WTC11 (cell line): ENCODE measurements at regions not wholly inside any gene's neighbourhood (a gene's known extent, or its start where the extent isn't known, plus 50 kb on each side); places are given as distances from the start of the nearest gene placed in this dataset.

Source experiments
- ATAC-seq: fragments of 200-7000 bp; cut with Tn5 transposase; 2 replicates; pipeline ENCODE4 v1.10.0; 2021; ENCODE audit warnings: mild to moderate bottlenecking, moderate library complexity
- CTCF ChIA-PET: fragments of 300-600 bp; sonication (Branson Sonifier 250); formaldehyde crosslinking; loops from one replicate; lab custom pipeline; 2021; ENCODE audit warnings: antibody characterized with exemption; lab: Charles Lee
- POLR2A ChIA-PET: fragments of 350-600 bp; sonication (Branson Sonifier 250); formaldehyde crosslinking; loops from one replicate; lab custom pipeline; 2021; ENCODE audit warnings: antibody characterized with exemption; lab: Charles Lee
- DNase-seq: peaks from one replicate; pipeline ENCODE4 v3.0.0; 2021; ENCODE audit warnings: low spot score
- H3K27ac Mint-ChIP-seq: 2 replicates; pipeline ENCODE4 v1.8.0; 2021; ENCODE audit warnings: mixed read lengths
- H3K27me3 Mint-ChIP-seq: 2 replicates; pipeline ENCODE4 v1.8.0; 2021; ENCODE audit warnings: low read depth, mild to moderate bottlenecking, moderate library complexity, mixed read lengths
- H3K36me3 Mint-ChIP-seq: 2 replicates; pipeline ENCODE4 v1.8.0; 2021; ENCODE audit warnings: mixed read lengths
- H3K4me1 Mint-ChIP-seq: 2 replicates; pipeline ENCODE4 v1.8.0; 2022; ENCODE audit warnings: mixed read lengths
- H3K4me3 Mint-ChIP-seq: 2 replicates; pipeline ENCODE4 v1.8.0; 2021; ENCODE audit warnings: mild to moderate bottlenecking, moderate library complexity, mixed read lengths
- H3K9me3 Mint-ChIP-seq: 2 replicates; pipeline ENCODE4 v1.8.0; 2021; ENCODE audit warnings: mixed read lengths
- CREM ChIP-seq: sonication (generic); formaldehyde crosslinking; IDR thresholded peaks from 2 replicates; pipeline ENCODE4 v1.8.1; 2022; ENCODE audit warnings: mild to moderate bottlenecking, missing genetic modification reagents, moderate library complexity
- ESRRA ChIP-seq: sonication (generic); formaldehyde crosslinking; IDR thresholded peaks from 2 replicates; pipeline ENCODE4 v1.8.1; 2022; ENCODE audit warnings: mild to moderate bottlenecking, missing genetic modification reagents, borderline replicate concordance
- GRHL2 ChIP-seq: fragments of 250-450 bp; sonication (Bioruptor Pico); IDR thresholded peaks from 2 replicates; pipeline ENCODE4 v1.8.0; 2022; ENCODE audit warnings: mild to moderate bottlenecking, moderate library complexity; ENCODE audit not compliant: insufficient replicate concordance, severe bottlenecking
- NR3C1 ChIP-seq: sonication (generic); formaldehyde crosslinking; conservative IDR thresholded peaks from 2 replicates; pipeline ENCODE4 v1.8.1; 2023; ENCODE audit warnings: low read depth, mild to moderate bottlenecking, missing genetic modification reagents
- RELA ChIP-seq: sonication (generic); formaldehyde crosslinking; IDR thresholded peaks from 2 replicates; pipeline ENCODE4 v1.8.1; 2022; ENCODE audit warnings: missing genetic modification reagents, mild to moderate bottlenecking, borderline replicate concordance
- RORB ChIP-seq: fragments of 250-450 bp; sonication (Bioruptor Pico); IDR thresholded peaks from 2 replicates; pipeline ENCODE4 v1.9.0; 2021; ENCODE audit warnings: mild to moderate bottlenecking
- TF ChIP-seq, protein P1 (sequence below): sonication (generic); formaldehyde crosslinking; IDR thresholded peaks from 2 replicates; pipeline ENCODE4 v1.8.1; 2023; ENCODE audit warnings: mild to moderate bottlenecking, missing genetic modification reagents, moderate library complexity
- TF ChIP-seq, protein P2 (sequence below): fragments of 200-600 bp; IDR thresholded peaks from 2 replicates; pipeline ENCODE4 v1.8.0; 2022; ENCODE audit warnings: antibody characterized with exemption
- TF ChIP-seq, protein P3 (sequence below): sonication (generic); formaldehyde crosslinking; conservative IDR thresholded peaks from 2 replicates; pipeline ENCODE4 v1.8.1; 2022; ENCODE audit warnings: mild to moderate bottlenecking, missing genetic modification reagents
- TF ChIP-seq, protein P4 (sequence below): sonication (generic); formaldehyde crosslinking; IDR thresholded peaks from 2 replicates; pipeline ENCODE4 v1.8.1; 2022; ENCODE audit warnings: mild to moderate bottlenecking, missing genetic modification reagents, moderate library complexity, borderline replicate concordance
- TF ChIP-seq, protein P5 (sequence below): sonication (generic); formaldehyde crosslinking; IDR thresholded peaks from 2 replicates; pipeline ENCODE4 v1.8.1; 2023; ENCODE audit warnings: mild to moderate bottlenecking, missing genetic modification reagents, borderline replicate concordance
- TF ChIP-seq, protein P6 (sequence below): sonication (generic); formaldehyde crosslinking; IDR thresholded peaks from 2 replicates; pipeline ENCODE4 v1.8.1; 2023; ENCODE audit warnings: mild to moderate bottlenecking, missing genetic modification reagents
- TF ChIP-seq, protein P7 (sequence below): sonication (generic); formaldehyde crosslinking; IDR thresholded peaks from 2 replicates; pipeline ENCODE4 v1.8.0; 2023; ENCODE audit warnings: missing genetic modification reagents, mild to moderate bottlenecking, borderline replicate concordance
- TF ChIP-seq, protein P8 (sequence below): sonication (generic); formaldehyde crosslinking; IDR thresholded peaks from 2 replicates; pipeline ENCODE4 v1.8.1; 2022; ENCODE audit warnings: low read depth, mild to moderate bottlenecking, moderate library complexity, missing genetic modification reagents, borderline replicate concordance
- TF ChIP-seq, protein P9 (sequence below): sonication (generic); formaldehyde crosslinking; IDR thresholded peaks from 2 replicates; pipeline ENCODE4 v1.8.1; 2023; ENCODE audit warnings: mild to moderate bottlenecking, missing genetic modification reagents

DNA sequence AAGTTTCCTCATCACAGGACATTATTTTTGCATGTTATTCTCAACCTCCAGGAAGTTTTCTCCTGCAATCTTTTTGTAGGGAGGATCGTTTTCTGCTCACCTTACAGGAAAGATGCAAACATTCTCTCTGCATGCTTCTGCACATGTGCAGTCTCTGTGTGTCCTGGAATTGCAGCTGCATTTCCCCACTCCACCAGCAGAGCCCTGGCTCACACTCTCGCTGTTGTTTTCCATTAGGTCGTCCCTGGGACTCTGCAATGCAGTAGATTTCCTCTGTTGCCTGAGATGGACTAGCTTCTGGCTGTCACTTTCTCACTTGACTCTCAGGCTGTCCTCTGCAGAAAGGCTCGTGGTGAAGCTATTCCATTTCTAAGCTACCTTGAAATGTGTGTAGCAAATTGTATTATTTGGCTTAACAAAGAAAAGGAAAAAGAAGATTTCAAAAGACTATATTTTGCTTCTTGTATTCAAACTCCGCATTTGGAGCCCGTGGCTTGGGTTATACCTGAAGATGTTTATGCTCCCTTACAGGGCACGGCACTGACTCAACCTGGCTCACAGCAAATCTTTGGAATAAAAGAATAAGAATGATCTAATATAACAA lies 346.7 kb downstream of the RAD51AP2 start (continued):
- TF ChIP-seq, protein P1, sequence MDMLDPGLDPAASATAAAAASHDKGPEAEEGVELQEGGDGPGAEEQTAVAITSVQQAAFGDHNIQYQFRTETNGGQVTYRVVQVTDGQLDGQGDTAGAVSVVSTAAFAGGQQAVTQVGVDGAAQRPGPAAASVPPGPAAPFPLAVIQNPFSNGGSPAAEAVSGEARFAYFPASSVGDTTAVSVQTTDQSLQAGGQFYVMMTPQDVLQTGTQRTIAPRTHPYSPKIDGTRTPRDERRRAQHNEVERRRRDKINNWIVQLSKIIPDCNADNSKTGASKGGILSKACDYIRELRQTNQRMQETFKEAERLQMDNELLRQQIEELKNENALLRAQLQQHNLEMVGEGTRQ, result no peak
- TF ChIP-seq NR3C1 (no peak), GRHL2 (CRISPR knock-in tag) (no peak), RORB (CRISPR knock-in tag) (no peak), CREM (CRISPR knock-in tag) (no peak)
- TF ChIP-seq, protein P2, sequence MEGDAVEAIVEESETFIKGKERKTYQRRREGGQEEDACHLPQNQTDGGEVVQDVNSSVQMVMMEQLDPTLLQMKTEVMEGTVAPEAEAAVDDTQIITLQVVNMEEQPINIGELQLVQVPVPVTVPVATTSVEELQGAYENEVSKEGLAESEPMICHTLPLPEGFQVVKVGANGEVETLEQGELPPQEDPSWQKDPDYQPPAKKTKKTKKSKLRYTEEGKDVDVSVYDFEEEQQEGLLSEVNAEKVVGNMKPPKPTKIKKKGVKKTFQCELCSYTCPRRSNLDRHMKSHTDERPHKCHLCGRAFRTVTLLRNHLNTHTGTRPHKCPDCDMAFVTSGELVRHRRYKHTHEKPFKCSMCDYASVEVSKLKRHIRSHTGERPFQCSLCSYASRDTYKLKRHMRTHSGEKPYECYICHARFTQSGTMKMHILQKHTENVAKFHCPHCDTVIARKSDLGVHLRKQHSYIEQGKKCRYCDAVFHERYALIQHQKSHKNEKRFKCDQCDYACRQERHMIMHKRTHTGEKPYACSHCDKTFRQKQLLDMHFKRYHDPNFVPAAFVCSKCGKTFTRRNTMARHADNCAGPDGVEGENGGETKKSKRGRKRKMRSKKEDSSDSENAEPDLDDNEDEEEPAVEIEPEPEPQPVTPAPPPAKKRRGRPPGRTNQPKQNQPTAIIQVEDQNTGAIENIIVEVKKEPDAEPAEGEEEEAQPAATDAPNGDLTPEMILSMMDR, result peak; percentile 65

DNA sequence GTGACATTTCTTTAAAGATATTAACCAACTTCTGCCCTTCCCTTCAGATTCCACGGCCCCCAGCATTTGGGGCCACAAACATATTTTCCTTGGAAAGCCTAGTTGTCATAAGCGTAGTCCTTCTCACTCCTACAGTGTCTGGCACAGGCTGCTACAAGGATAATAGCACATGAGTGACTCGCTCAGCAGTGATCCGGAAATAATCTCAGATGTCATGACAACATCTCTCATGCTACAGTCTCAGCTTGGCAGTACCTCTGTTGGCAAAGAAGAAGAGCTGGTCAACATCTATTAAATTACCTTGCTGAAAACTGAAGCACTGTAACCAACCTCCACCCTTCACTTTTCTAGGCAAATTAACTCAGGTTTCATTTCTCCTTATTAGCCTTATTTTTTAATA lies 351.7 kb downstream of the RAD51AP2 start:
- POLR2A ChIA-PET, result no interaction called here
- Mint-ChIP-seq H3K4me3 (no peak overlapping the region), H3K4me1 (peaks cover 7% of the 10 kb centered on the region), H3K36me3 (no peaks in the 10 kb centered on the region), H3K27ac (no peak overlapping the region), H3K27me3 (no peaks in the 10 kb centered on the region), H3K9me3 (no peaks in the 10 kb centered on the region)
- DNase-seq (no peak), ATAC-seq (no peak)
- CTCF ChIA-PET, result no interaction called here
- TF ChIP-seq, protein P3, sequence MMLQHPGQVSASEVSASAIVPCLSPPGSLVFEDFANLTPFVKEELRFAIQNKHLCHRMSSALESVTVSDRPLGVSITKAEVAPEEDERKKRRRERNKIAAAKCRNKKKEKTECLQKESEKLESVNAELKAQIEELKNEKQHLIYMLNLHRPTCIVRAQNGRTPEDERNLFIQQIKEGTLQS (CRISPR knock-in tag), result no peak
- no peak for TF ChIP-seq ESRRA (CRISPR knock-in tag)
- TF ChIP-seq, protein P4, sequence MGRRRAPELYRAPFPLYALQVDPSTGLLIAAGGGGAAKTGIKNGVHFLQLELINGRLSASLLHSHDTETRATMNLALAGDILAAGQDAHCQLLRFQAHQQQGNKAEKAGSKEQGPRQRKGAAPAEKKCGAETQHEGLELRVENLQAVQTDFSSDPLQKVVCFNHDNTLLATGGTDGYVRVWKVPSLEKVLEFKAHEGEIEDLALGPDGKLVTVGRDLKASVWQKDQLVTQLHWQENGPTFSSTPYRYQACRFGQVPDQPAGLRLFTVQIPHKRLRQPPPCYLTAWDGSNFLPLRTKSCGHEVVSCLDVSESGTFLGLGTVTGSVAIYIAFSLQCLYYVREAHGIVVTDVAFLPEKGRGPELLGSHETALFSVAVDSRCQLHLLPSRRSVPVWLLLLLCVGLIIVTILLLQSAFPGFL (CRISPR knock-in tag), result no peak
- TF ChIP-seq, protein P5, sequence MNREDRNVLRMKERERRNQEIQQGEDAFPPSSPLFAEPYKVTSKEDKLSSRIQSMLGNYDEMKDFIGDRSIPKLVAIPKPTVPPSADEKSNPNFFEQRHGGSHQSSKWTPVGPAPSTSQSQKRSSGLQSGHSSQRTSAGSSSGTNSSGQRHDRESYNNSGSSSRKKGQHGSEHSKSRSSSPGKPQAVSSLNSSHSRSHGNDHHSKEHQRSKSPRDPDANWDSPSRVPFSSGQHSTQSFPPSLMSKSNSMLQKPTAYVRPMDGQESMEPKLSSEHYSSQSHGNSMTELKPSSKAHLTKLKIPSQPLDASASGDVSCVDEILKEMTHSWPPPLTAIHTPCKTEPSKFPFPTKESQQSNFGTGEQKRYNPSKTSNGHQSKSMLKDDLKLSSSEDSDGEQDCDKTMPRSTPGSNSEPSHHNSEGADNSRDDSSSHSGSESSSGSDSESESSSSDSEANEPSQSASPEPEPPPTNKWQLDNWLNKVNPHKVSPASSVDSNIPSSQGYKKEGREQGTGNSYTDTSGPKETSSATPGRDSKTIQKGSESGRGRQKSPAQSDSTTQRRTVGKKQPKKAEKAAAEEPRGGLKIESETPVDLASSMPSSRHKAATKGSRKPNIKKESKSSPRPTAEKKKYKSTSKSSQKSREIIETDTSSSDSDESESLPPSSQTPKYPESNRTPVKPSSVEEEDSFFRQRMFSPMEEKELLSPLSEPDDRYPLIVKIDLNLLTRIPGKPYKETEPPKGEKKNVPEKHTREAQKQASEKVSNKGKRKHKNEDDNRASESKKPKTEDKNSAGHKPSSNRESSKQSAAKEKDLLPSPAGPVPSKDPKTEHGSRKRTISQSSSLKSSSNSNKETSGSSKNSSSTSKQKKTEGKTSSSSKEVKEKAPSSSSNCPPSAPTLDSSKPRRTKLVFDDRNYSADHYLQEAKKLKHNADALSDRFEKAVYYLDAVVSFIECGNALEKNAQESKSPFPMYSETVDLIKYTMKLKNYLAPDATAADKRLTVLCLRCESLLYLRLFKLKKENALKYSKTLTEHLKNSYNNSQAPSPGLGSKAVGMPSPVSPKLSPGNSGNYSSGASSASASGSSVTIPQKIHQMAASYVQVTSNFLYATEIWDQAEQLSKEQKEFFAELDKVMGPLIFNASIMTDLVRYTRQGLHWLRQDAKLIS (CRISPR knock-in tag), result no peak

DNA sequence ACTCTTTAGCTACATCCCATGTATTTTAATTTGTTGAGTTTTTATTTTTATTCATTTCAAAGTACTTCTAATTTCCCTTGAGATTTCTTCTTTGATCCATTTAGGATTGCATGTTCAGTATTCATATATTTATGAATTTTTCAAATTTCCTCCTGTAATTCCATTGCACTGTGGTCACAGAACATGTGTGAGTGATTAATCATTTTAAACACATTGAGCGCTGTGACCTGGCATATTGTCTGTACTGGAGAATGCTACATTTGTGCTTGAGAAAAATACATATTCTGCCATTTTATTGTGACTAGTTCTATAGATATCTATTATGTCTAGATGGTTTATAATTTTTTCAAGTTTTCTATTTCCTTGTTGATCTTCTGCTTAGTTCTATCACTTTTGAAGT lies 353.7 kb downstream of the RAD51AP2 start:
- POLR2A ChIA-PET, result no interaction called here
- Mint-ChIP-seq H3K4me3 (no peak overlapping the region), H3K27ac (no peak overlapping the region), H3K4me1 (no peaks in the 10 kb centered on the region), H3K27me3 (no peaks in the 10 kb centered on the region), H3K36me3 (no peaks in the 10 kb centered on the region), H3K9me3 (no peaks in the 10 kb centered on the region)
- no peak for ATAC-seq
- DNase-seq, result no peak
- CTCF ChIA-PET, result no interaction called here
- TF ChIP-seq, protein P6, sequence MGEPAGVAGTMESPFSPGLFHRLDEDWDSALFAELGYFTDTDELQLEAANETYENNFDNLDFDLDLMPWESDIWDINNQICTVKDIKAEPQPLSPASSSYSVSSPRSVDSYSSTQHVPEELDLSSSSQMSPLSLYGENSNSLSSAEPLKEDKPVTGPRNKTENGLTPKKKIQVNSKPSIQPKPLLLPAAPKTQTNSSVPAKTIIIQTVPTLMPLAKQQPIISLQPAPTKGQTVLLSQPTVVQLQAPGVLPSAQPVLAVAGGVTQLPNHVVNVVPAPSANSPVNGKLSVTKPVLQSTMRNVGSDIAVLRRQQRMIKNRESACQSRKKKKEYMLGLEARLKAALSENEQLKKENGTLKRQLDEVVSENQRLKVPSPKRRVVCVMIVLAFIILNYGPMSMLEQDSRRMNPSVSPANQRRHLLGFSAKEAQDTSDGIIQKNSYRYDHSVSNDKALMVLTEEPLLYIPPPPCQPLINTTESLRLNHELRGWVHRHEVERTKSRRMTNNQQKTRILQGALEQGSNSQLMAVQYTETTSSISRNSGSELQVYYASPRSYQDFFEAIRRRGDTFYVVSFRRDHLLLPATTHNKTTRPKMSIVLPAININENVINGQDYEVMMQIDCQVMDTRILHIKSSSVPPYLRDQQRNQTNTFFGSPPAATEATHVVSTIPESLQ (CRISPR knock-in tag), result no peak
- TF ChIP-seq, protein P7, sequence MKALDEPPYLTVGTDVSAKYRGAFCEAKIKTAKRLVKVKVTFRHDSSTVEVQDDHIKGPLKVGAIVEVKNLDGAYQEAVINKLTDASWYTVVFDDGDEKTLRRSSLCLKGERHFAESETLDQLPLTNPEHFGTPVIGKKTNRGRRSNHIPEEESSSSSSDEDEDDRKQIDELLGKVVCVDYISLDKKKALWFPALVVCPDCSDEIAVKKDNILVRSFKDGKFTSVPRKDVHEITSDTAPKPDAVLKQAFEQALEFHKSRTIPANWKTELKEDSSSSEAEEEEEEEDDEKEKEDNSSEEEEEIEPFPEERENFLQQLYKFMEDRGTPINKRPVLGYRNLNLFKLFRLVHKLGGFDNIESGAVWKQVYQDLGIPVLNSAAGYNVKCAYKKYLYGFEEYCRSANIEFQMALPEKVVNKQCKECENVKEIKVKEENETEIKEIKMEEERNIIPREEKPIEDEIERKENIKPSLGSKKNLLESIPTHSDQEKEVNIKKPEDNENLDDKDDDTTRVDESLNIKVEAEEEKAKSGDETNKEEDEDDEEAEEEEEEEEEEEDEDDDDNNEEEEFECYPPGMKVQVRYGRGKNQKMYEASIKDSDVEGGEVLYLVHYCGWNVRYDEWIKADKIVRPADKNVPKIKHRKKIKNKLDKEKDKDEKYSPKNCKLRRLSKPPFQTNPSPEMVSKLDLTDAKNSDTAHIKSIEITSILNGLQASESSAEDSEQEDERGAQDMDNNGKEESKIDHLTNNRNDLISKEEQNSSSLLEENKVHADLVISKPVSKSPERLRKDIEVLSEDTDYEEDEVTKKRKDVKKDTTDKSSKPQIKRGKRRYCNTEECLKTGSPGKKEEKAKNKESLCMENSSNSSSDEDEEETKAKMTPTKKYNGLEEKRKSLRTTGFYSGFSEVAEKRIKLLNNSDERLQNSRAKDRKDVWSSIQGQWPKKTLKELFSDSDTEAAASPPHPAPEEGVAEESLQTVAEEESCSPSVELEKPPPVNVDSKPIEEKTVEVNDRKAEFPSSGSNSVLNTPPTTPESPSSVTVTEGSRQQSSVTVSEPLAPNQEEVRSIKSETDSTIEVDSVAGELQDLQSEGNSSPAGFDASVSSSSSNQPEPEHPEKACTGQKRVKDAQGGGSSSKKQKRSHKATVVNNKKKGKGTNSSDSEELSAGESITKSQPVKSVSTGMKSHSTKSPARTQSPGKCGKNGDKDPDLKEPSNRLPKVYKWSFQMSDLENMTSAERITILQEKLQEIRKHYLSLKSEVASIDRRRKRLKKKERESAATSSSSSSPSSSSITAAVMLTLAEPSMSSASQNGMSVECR (CRISPR knock-in tag), result no peak
- TF ChIP-seq, protein P8, sequence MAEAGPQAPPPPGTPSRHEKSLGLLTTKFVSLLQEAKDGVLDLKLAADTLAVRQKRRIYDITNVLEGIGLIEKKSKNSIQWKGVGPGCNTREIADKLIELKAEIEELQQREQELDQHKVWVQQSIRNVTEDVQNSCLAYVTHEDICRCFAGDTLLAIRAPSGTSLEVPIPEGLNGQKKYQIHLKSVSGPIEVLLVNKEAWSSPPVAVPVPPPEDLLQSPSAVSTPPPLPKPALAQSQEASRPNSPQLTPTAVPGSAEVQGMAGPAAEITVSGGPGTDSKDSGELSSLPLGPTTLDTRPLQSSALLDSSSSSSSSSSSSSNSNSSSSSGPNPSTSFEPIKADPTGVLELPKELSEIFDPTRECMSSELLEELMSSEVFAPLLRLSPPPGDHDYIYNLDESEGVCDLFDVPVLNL (CRISPR knock-in tag), result no peak
- no peak for TF ChIP-seq RELA (CRISPR knock-in tag)
- TF ChIP-seq, protein P9, sequence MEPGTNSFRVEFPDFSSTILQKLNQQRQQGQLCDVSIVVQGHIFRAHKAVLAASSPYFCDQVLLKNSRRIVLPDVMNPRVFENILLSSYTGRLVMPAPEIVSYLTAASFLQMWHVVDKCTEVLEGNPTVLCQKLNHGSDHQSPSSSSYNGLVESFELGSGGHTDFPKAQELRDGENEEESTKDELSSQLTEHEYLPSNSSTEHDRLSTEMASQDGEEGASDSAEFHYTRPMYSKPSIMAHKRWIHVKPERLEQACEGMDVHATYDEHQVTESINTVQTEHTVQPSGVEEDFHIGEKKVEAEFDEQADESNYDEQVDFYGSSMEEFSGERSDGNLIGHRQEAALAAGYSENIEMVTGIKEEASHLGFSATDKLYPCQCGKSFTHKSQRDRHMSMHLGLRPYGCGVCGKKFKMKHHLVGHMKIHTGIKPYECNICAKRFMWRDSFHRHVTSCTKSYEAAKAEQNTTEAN, result no peak
